ENCODE measurements at regions not wholly inside any gene's neighbourhood (a gene's known extent, or its start where the extent isn't known, plus 50 kb on each side); places are given as distances from the start of the nearest gene placed in this dataset.

DNA sequence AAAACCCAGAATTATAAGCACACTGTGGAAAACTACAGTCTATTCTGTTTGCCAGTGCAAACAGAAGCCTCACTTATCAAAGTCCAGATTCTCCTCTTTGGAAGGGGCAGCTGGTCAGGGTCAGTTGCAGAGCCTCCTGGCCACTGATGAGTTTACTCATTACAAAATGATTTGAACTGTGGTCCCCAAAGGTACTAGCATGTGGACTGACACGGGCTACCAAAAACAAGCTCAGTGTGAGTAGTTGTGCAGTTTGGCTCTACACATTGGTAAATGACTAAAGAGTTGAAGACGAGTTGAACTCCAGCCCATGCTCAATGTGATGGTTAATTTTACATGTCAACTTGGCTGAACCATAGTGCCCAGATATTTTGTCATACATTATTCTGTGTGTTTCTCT, 221.5 kb downstream of the ZIC4 start:
- DNase-seq: no peak
- Histone ChIP-seq H3K79me2 (ENCODE audit: insufficient read depth) (no peaks in the 10 kb centered on the region), H3K9ac (no peak overlapping the region), H3K27ac (no peak overlapping the region), H3F3A (ENCODE audit: insufficient read depth) (peaks cover 8% of the 10 kb centered on the region; the same call in 1 of the 2 replicates), H3K4me1 (ENCODE audit: insufficient read depth) (peaks cover 7% of the 10 kb centered on the region; the same call in 1 of the 2 replicates), H2AFZ (no peak overlapping the region), H4K20me1 (ENCODE audit: insufficient read depth) (no peaks in the 10 kb centered on the region), H3K27me3 (replicated peaks; ENCODE audit: insufficient read depth) (no peaks in the 10 kb centered on the region), H3K9me3 (ENCODE audit: low read depth) (no peaks in the 10 kb centered on the region), H3K9me2 (ENCODE audit: insufficient read depth) (no peaks in the 10 kb centered on the region; the same call in 1 of the 2 replicates), H3K4me3 (no peak overlapping the region), H3K36me3 (ENCODE audit: low read depth) (no peaks in the 10 kb centered on the region), H3K4me2 (ENCODE audit: unreplicated experiment) (no peak overlapping the region)
- in situ Hi-C loops (cut with MboI): loop anchor here (10.0 kb wide), 1 partner anchor 530 kb away; no protein-coding TSS in a partner anchor
- 44 to 69% methylated on average over 2 of the region's 2 CpGs for WGBS, 2 experiments (ENCODE audit: low coverage in 1 of 2, low lambda C conversion rate in 2 of 2, missing lambda C conversion rate in 2 of 2)
- TF ChIP-seq EZH2phosphoT487 (IDR thresholded peaks at IDR 0.05; ENCODE audit: insufficient read depth, low read depth): no peak
- no peak for TF ChIP-seq EZH2 (IDR thresholded peaks at IDR 0.05; ENCODE audit: insufficient read depth, poor library complexity, severe bottlenecking)

DNA sequence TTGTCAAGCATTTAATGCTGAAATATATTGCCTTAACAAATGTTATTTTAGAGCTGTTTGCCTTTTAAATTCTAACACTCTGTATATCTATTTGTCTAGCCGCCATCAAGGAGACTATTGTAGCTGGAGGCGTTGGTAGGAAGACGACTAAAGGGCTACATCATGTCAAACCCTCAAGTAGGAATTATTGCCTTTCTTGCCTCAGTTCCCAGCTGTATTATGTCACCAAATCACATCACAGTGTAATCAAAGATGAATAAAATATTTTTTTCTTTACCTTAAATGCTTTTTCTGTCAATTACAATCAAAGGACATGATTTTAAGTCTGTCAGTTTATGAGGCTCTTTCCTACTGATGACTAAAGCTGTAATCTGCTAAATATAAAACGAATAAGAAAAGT, 233.1 kb downstream of the ZIC4 start:
- no peaks in the 10 kb centered on the region for H3K36me3 ChIP-seq (ENCODE audit: low read depth)
- in situ Hi-C loops (cut with MboI): no loop called here
- no peaks in the 10 kb centered on the region for H3F3A ChIP-seq (ENCODE audit: insufficient read depth)
- no peak for TF ChIP-seq EZH2 (IDR thresholded peaks at IDR 0.05; ENCODE audit: insufficient read depth, poor library complexity, severe bottlenecking)
- no peak for TF ChIP-seq EZH2phosphoT487 (IDR thresholded peaks at IDR 0.05; ENCODE audit: insufficient read depth, low read depth)
- H3K4me3 ChIP-seq: no peak overlapping the region
- no peaks in the 10 kb centered on the region for H3K9me3 ChIP-seq (ENCODE audit: low read depth)
- no peaks in the 10 kb centered on the region for H3K9me2 ChIP-seq (ENCODE audit: insufficient read depth)
- DNase-seq: no peak
- no peak overlapping the region for H2AFZ ChIP-seq
- H3K4me2 ChIP-seq (ENCODE audit: unreplicated experiment): no peak overlapping the region
- 76 to 80% methylated on average over 4 of the region's 4 CpGs for WGBS, 2 experiments (ENCODE audit: low coverage in 1 of 2, low lambda C conversion rate in 2 of 2, missing lambda C conversion rate in 2 of 2)
- H3K79me2 ChIP-seq (ENCODE audit: insufficient read depth): no peaks in the 10 kb centered on the region
- H3K27me3 ChIP-seq (replicated peaks; ENCODE audit: insufficient read depth): no peaks in the 10 kb centered on the region
- no peak overlapping the region for H3K9ac ChIP-seq
- H3K27ac ChIP-seq: no peak overlapping the region
- H4K20me1 ChIP-seq (ENCODE audit: insufficient read depth): no peaks in the 10 kb centered on the region
- H3K4me1 ChIP-seq (ENCODE audit: insufficient read depth): no peaks in the 10 kb centered on the region

- Histone ChIP-seq H3K4me2 (ENCODE audit: unreplicated experiment) (no peak overlapping the region), H3K9ac (no peak overlapping the region), H3K9me2 (ENCODE audit: insufficient read depth) (peaks cover 3% of the 10 kb centered on the region; the same call in 1 of the 2 replicates), H3K27me3 (replicated peaks; ENCODE audit: insufficient read depth) (no peaks in the 10 kb centered on the region), H3K27ac (no peak overlapping the region), H3K79me2 (ENCODE audit: insufficient read depth) (no peaks in the 10 kb centered on the region), H3K4me3 (no peak overlapping the region), H2AFZ (0 out of 2 replicates have a peak overlapping the region, but pooled peaks have one; percentile 10), H4K20me1 (ENCODE audit: insufficient read depth) (no peaks in the 10 kb centered on the region), H3K9me3 (ENCODE audit: low read depth) (no peaks in the 10 kb centered on the region), H3K36me3 (ENCODE audit: low read depth) (no peaks in the 10 kb centered on the region), H3K4me1 (ENCODE audit: insufficient read depth) (peaks cover 1% of the 10 kb centered on the region; the same call in 1 of the 2 replicates), H3F3A (ENCODE audit: insufficient read depth) (no peaks in the 10 kb centered on the region)
- in situ Hi-C loops (cut with MboI): no loop called here
- no peak for DNase-seq
- TF ChIP-seq EZH2 (IDR thresholded peaks at IDR 0.05; ENCODE audit: insufficient read depth, poor library complexity, severe bottlenecking) (no peak), EZH2phosphoT487 (IDR thresholded peaks at IDR 0.05; ENCODE audit: insufficient read depth, low read depth) (no peak)
These were observed 243.6 kb downstream of the ZIC4 start for GRCh38 chr3:147162743-147163142.

DNA sequence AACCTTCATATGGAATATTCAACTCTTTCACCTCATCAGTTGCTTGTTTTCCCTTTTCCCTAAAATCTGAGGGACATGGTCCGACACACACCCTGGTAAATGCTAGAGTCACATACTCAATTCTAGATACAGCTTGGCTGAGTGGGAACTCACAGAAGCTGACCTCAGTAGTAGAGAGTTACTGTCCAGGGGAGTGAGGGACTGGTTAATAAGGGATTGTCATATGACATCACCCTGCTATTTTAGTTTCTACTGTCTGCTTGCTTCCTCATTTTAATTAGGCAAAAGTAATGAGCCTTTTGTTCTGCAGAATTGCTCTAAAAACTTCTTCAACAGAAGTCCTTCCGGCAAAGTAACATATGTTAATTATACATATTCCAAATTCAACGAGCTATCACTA, 244.5 kb downstream of the ZIC4 start:
- H3K27me3 ChIP-seq (replicated peaks; ENCODE audit: insufficient read depth): no peaks in the 10 kb centered on the region
- peaks cover under 1% of the 10 kb centered on the region for H3K9me3 ChIP-seq (ENCODE audit: low read depth)
- TF ChIP-seq EZH2 (IDR thresholded peaks at IDR 0.05; ENCODE audit: insufficient read depth, poor library complexity, severe bottlenecking) (no peak), EZH2phosphoT487 (IDR thresholded peaks at IDR 0.05; ENCODE audit: insufficient read depth, low read depth) (no peak)
- H3K4me2 ChIP-seq (ENCODE audit: unreplicated experiment): no peak overlapping the region
- 57 to 60% methylated on average over 3 of the region's 3 CpGs for WGBS, 2 experiments (ENCODE audit: low coverage in 1 of 2, low lambda C conversion rate in 2 of 2, missing lambda C conversion rate in 2 of 2)
- no peaks in the 10 kb centered on the region for H3K36me3 ChIP-seq (ENCODE audit: low read depth)
- no peak overlapping the region for H3K27ac ChIP-seq
- in situ Hi-C loops (cut with MboI): no loop called here
- no peak overlapping the region for H3K4me3 ChIP-seq
- no peaks in the 10 kb centered on the region for H4K20me1 ChIP-seq (ENCODE audit: insufficient read depth)
- H3K9ac ChIP-seq: no peak overlapping the region
- no peaks in the 10 kb centered on the region for H3F3A ChIP-seq (ENCODE audit: insufficient read depth)
- no peaks in the 10 kb centered on the region for H3K79me2 ChIP-seq (ENCODE audit: insufficient read depth)
- DNase-seq: no peak
- H3K9me2 ChIP-seq (ENCODE audit: insufficient read depth): peaks cover 3% of the 10 kb centered on the region; the same call in 1 of the 2 replicates
- H3K4me1 ChIP-seq (ENCODE audit: insufficient read depth): peaks cover 6% of the 10 kb centered on the region; the same call in 1 of the 2 replicates
- H2AFZ ChIP-seq: no peak overlapping the region; the same call in 1 of the 2 replicates

GRCh38 chr3:147160984-147161383, 245.4 kb downstream of the ZIC4 start:
- Histone ChIP-seq H3K9ac (no peak overlapping the region), H3K9me3 (ENCODE audit: low read depth) (peaks cover 3% of the 10 kb centered on the region), H2AFZ (no peak overlapping the region), H4K20me1 (ENCODE audit: insufficient read depth) (no peaks in the 10 kb centered on the region), H3K9me2 (ENCODE audit: insufficient read depth) (peaks cover 3% of the 10 kb centered on the region; the same call in 1 of the 2 replicates), H3K4me1 (ENCODE audit: insufficient read depth) (peaks cover 6% of the 10 kb centered on the region; the same call in 1 of the 2 replicates), H3K79me2 (ENCODE audit: insufficient read depth) (no peaks in the 10 kb centered on the region), H3K36me3 (ENCODE audit: low read depth) (no peaks in the 10 kb centered on the region), H3K27ac (no peak overlapping the region), H3K27me3 (replicated peaks; ENCODE audit: insufficient read depth) (no peaks in the 10 kb centered on the region), H3K4me2 (ENCODE audit: unreplicated experiment) (no peak overlapping the region), H3F3A (ENCODE audit: insufficient read depth) (no peaks in the 10 kb centered on the region), H3K4me3 (no peak overlapping the region)
- no peak for DNase-seq
- no peak for TF ChIP-seq EZH2 (IDR thresholded peaks at IDR 0.05; ENCODE audit: insufficient read depth, poor library complexity, severe bottlenecking)
- no peak for TF ChIP-seq EZH2phosphoT487 (IDR thresholded peaks at IDR 0.05; ENCODE audit: insufficient read depth, low read depth)
- in situ Hi-C loops (cut with MboI): no loop called here
